22Rv1 (cell line): ENCODE measurements at regions not wholly inside any gene's neighbourhood (a gene's known extent, or its start where the extent isn't known, plus 50 kb on each side); places are given as distances from the start of the nearest gene placed in this dataset.

Experiments used
- ZFX ChIP-seq: fragments of 450-650 bp; IDR thresholded peaks from 2 replicates; pipeline ENCODE4 v1.6.1; 2017; ENCODE audit warnings: antibody characterized with exemption, borderline replicate concordance
- TF ChIP-seq, protein P1 (sequence below): fragments of 450-650 bp; IDR thresholded peaks from 2 replicates; pipeline ENCODE4 v1.5.1; 2017; ENCODE audit warnings: mild to moderate bottlenecking

GRCh38 chr3:116873142-116873541, 163.6 kb downstream of the TUSC7 start:
- TF ChIP-seq, protein P1, sequence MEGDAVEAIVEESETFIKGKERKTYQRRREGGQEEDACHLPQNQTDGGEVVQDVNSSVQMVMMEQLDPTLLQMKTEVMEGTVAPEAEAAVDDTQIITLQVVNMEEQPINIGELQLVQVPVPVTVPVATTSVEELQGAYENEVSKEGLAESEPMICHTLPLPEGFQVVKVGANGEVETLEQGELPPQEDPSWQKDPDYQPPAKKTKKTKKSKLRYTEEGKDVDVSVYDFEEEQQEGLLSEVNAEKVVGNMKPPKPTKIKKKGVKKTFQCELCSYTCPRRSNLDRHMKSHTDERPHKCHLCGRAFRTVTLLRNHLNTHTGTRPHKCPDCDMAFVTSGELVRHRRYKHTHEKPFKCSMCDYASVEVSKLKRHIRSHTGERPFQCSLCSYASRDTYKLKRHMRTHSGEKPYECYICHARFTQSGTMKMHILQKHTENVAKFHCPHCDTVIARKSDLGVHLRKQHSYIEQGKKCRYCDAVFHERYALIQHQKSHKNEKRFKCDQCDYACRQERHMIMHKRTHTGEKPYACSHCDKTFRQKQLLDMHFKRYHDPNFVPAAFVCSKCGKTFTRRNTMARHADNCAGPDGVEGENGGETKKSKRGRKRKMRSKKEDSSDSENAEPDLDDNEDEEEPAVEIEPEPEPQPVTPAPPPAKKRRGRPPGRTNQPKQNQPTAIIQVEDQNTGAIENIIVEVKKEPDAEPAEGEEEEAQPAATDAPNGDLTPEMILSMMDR = no peak
- TF ChIP-seq ZFX = no peak
